ENCODE measurements at regions not wholly inside any gene's neighbourhood (a gene's known extent, or its start where the extent isn't known, plus 50 kb on each side); places are given as distances from the start of the nearest gene placed in this dataset.

GRCh38 chr10:3361640-3362039 lies 189.1 kb upstream of the PITRM1 start:
- POLR2A ChIA-PET = no interaction called here
- Histone ChIP-seq H3K4me3 (ENCODE audit: control extremely low read depth in 1 of 5, extremely low read depth in 1 of 5, insufficient read depth in 1 of 5, low read depth in 2 of 5, low read length in 4 of 5) (no peak overlapping the region), H3K36me3 (replicated peaks in 1 of 2; ENCODE audit: control extremely low read depth in 1 of 2, control insufficient read depth in 1 of 2, extremely low read depth in 1 of 2, insufficient read depth in 2 of 2, low read length in 1 of 2) (no peaks in the 10 kb centered on the region), H3K27me3 (replicated peaks in 1 of 4; ENCODE audit: control extremely low read depth in 1 of 4, control insufficient read depth in 3 of 4, insufficient read depth in 4 of 4, low read length in 3 of 4) (peaks cover 0 to 2% (median 0%) of the 10 kb centered on the region in 4 experiments), H2AFZ (ENCODE audit: insufficient read depth, low read depth, low read length, poor library complexity, severe bottlenecking) (no peak overlapping the region), H3K9me3 (ENCODE audit: control extremely low read depth in 1 of 3, control insufficient read depth in 2 of 3, insufficient read depth in 1 of 3, low read length in 2 of 3) (peaks cover 1 to 22% (median 11%) of the 10 kb centered on the region in 3 donors), H3K4me2 (replicated peaks; ENCODE audit: low read depth, low read length, poor library complexity, severe bottlenecking) (no peak overlapping the region), H3K27ac (ENCODE audit: low read length in 2 of 2) (no peak overlapping the region), H3K9ac (ENCODE audit: low read length) (no peak overlapping the region), H3K4me1 (ENCODE audit: control insufficient read depth in 2 of 2, insufficient read depth in 2 of 2, low read length in 2 of 2) (no peaks in the 10 kb centered on the region), H4K20me1 (ENCODE audit: control insufficient read depth, insufficient read depth, low read length, poor library complexity, severe bottlenecking) (no peaks in the 10 kb centered on the region), H3K79me2 (ENCODE audit: control insufficient read depth, insufficient read depth, low read length) (no peaks in the 10 kb centered on the region)
- Mint-ChIP-seq H3K9me3 (ENCODE audit: insufficient read depth) (peaks cover 19% of the 10 kb centered on the region), H3K4me3 (no peak overlapping the region), H3K27me3 (peaks cover 9% of the 10 kb centered on the region), H3K4me1 (peaks cover 8% of the 10 kb centered on the region), H3K27ac (no peak overlapping the region)
- ATAC-seq (ENCODE audit: low read depth) (no peak), DNase-seq (no peak)
- TF ChIP-seq EZH2 (IDR thresholded peaks at IDR 0.05; ENCODE audit: borderline replicate concordance, insufficient read depth, low read depth, low read length, poor library complexity, severe bottlenecking) = no peak
- TF ChIP-seq, protein P1, sequence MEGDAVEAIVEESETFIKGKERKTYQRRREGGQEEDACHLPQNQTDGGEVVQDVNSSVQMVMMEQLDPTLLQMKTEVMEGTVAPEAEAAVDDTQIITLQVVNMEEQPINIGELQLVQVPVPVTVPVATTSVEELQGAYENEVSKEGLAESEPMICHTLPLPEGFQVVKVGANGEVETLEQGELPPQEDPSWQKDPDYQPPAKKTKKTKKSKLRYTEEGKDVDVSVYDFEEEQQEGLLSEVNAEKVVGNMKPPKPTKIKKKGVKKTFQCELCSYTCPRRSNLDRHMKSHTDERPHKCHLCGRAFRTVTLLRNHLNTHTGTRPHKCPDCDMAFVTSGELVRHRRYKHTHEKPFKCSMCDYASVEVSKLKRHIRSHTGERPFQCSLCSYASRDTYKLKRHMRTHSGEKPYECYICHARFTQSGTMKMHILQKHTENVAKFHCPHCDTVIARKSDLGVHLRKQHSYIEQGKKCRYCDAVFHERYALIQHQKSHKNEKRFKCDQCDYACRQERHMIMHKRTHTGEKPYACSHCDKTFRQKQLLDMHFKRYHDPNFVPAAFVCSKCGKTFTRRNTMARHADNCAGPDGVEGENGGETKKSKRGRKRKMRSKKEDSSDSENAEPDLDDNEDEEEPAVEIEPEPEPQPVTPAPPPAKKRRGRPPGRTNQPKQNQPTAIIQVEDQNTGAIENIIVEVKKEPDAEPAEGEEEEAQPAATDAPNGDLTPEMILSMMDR (IDR thresholded peaks at IDR 0.05) = no peak
- CTCF ChIA-PET = no interaction called here
- WGBS (ENCODE audit: insufficient coverage) = 79% methylated on average over 1 of the region's 3 CpGs
- intact Hi-C loops (cut with micrococcal nuclease) = no loop called here

DNA sequence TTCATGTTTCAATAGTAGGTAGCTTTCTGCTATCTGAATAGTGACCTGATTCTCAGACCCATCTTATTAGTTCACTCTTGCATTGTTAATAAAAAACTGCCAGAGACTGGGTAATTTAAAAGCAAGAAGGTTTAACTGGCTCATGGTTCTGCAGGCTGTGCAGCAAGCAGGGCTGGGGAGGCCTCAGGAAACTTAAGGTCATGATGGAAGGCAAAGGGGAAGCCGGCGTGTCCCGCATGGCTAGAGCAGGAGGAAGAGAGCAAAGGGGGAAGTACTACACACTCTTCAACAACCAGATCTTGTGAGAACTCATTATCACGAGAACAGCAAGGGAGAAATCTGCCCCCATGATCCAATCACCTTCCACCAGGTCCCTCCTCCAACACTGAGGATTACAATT lies 185.2 kb upstream of the PITRM1 start:
- intact Hi-C loops (cut with micrococcal nuclease) = no loop called here

More for the DNA sequence above, 185.2 kb upstream of the PITRM1 start:
- no peaks in the 10 kb centered on the region for H4K20me1 ChIP-seq (ENCODE audit: control insufficient read depth, insufficient read depth, low read length, poor library complexity, severe bottlenecking)
- peaks cover 13% of the 10 kb centered on the region for H3K4me1 Mint-ChIP-seq
- 20% methylated on average over 1 of the region's 4 CpGs for WGBS (ENCODE audit: insufficient coverage)
- H3K4me1 ChIP-seq (ENCODE audit: control insufficient read depth in 2 of 2, insufficient read depth in 2 of 2, low read length in 2 of 2) = no peaks in the 10 kb centered on the region
- peaks cover 0 to 3% (median 1%) of the 10 kb centered on the region in 4 experiments for H3K27me3 ChIP-seq (replicated peaks in 1 of 4; ENCODE audit: control extremely low read depth in 1 of 4, control insufficient read depth in 3 of 4, insufficient read depth in 4 of 4, low read length in 3 of 4)
- POLR2A ChIA-PET = no interaction called here
- no peak for ATAC-seq (ENCODE audit: low read depth)
- no peaks in the 10 kb centered on the region for H3K79me2 ChIP-seq (ENCODE audit: control insufficient read depth, insufficient read depth, low read length)
- H2AFZ ChIP-seq (ENCODE audit: insufficient read depth, low read depth, low read length, poor library complexity, severe bottlenecking) = no peak overlapping the region
- H3K27me3 Mint-ChIP-seq = peaks cover 7% of the 10 kb centered on the region
- TF ChIP-seq, protein P1 (IDR thresholded peaks at IDR 0.05) = no peak
- no peaks in the 10 kb centered on the region for H3K36me3 ChIP-seq (replicated peaks in 1 of 2; ENCODE audit: control extremely low read depth in 1 of 2, control insufficient read depth in 1 of 2, extremely low read depth in 1 of 2, insufficient read depth in 2 of 2, low read length in 1 of 2)
- CTCF ChIA-PET = no interaction called here
- peaks cover 0 to 36% (median 18%) of the 10 kb centered on the region in 3 donors for H3K9me3 ChIP-seq (ENCODE audit: control extremely low read depth in 1 of 3, control insufficient read depth in 2 of 3, insufficient read depth in 1 of 3, low read length in 2 of 3)
- H3K27ac Mint-ChIP-seq = no peak overlapping the region
- peaks cover 22% of the 10 kb centered on the region for H3K9me3 Mint-ChIP-seq (ENCODE audit: insufficient read depth)
- no peak overlapping the region for H3K9ac ChIP-seq (ENCODE audit: low read length)
- H3K27ac ChIP-seq (ENCODE audit: low read length in 2 of 2) = no peak overlapping the region
- no peak overlapping the region for H3K4me3 ChIP-seq (ENCODE audit: control extremely low read depth in 1 of 5, extremely low read depth in 1 of 5, insufficient read depth in 1 of 5, low read depth in 2 of 5, low read length in 4 of 5)
- H3K4me2 ChIP-seq (replicated peaks; ENCODE audit: low read depth, low read length, poor library complexity, severe bottlenecking) = no peak overlapping the region
- no peak for DNase-seq
- no peak overlapping the region for H3K4me3 Mint-ChIP-seq

Data from B cell (primary cell).